A673 (cell line): ENCODE measurements at regions not wholly inside any gene's neighbourhood (a gene's known extent, or its start where the extent isn't known, plus 50 kb on each side); places are given as distances from the start of the nearest gene placed in this dataset.

Experiments
- EZH2 ChIP-seq: fragments of 200-600 bp; sonication (generic); IDR thresholded peaks from 2 replicates; pipeline ENCODE4 v1.6.1; 2017; ENCODE audit warnings: borderline replicate concordance, low read depth, mild to moderate bottlenecking, mixed read lengths, antibody characterized with exemption, low read length; ENCODE audit not compliant: poor library complexity, severe bottlenecking
- TF ChIP-seq, protein P1 (sequence below): fragments of 300-800, 200-600 bp; sonication (generic); conservative IDR thresholded peaks from 2 replicates; pipeline ENCODE4 v1.5.1; 2017; ENCODE audit warnings: low read depth, mild to moderate bottlenecking, antibody characterized with exemption, low read length, moderate library complexity, mixed read lengths

DNA sequence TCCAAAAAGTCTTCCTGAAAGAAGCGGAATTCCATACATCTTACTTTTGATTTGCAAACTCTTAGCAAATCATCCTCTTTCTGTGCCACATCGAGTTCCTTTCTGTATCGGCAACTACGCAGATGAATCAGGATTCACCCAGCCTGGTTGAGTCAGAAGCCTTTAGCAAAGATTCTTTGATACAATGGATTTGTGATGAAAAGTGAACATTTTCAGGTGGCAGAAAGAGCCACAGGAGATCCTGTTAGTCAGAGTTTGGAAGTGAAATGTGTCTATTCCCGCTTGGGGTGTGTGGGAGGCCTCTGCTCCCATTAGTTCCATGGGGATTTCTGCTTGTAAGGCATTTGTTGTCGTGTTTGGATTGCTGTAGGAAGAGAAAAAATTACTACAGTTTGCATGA lies 351.8 kb upstream of the WWC1 start:
- TF ChIP-seq, protein P1, sequence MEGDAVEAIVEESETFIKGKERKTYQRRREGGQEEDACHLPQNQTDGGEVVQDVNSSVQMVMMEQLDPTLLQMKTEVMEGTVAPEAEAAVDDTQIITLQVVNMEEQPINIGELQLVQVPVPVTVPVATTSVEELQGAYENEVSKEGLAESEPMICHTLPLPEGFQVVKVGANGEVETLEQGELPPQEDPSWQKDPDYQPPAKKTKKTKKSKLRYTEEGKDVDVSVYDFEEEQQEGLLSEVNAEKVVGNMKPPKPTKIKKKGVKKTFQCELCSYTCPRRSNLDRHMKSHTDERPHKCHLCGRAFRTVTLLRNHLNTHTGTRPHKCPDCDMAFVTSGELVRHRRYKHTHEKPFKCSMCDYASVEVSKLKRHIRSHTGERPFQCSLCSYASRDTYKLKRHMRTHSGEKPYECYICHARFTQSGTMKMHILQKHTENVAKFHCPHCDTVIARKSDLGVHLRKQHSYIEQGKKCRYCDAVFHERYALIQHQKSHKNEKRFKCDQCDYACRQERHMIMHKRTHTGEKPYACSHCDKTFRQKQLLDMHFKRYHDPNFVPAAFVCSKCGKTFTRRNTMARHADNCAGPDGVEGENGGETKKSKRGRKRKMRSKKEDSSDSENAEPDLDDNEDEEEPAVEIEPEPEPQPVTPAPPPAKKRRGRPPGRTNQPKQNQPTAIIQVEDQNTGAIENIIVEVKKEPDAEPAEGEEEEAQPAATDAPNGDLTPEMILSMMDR = no peak
- no peak for TF ChIP-seq EZH2
